Memory B cell (primary cell): ENCODE measurements at regions not wholly inside any gene's neighbourhood (a gene's known extent, or its start where the extent isn't known, plus 50 kb on each side); places are given as distances from the start of the nearest gene placed in this dataset.

ENCODE experiments used
- ATAC-seq: fragments of 150-1000 bp; cut with Tn5 transposase; 2 replicates; pipeline ENCODE4 v1.10.0; 2021; ENCODE audit warnings: low read depth, mild to moderate bottlenecking, moderate library complexity
- DNase-seq, 2 donors: peaks; one replicate each; pipeline ENCODE4 v3.0.0; 2022; ENCODE audit warnings: low spot score in 2 of 2
- H3K27ac Mint-ChIP-seq: one replicate; pipeline ENCODE4 v1.8.0; 2022; ENCODE audit warnings: mild to moderate bottlenecking, moderate library complexity, mixed read lengths
- H3K27me3 Mint-ChIP-seq: one replicate; pipeline ENCODE4 v1.8.0; 2022; ENCODE audit warnings: mixed read lengths
- H3K36me3 Mint-ChIP-seq: one replicate; pipeline ENCODE4 v1.8.0; 2022; ENCODE audit warnings: mild to moderate bottlenecking, mixed read lengths
- H3K4me1 Mint-ChIP-seq: one replicate; pipeline ENCODE4 v1.8.0; 2022; ENCODE audit warnings: mixed read lengths
- H3K4me3 Mint-ChIP-seq: one replicate; pipeline ENCODE4 v1.8.0; 2022; ENCODE audit warnings: mild to moderate bottlenecking, moderate library complexity, mixed read lengths
- H3K9me3 Mint-ChIP-seq: one replicate; pipeline ENCODE4 v1.8.0; 2022; ENCODE audit warnings: mixed read lengths

- H3K27ac Mint-ChIP-seq, result no peak overlapping the region
- DNase-seq, result no peak
These were observed 155.4 kb upstream of the PDGFD start for GRCh38 chr11:104319396-104319795.

DNA sequence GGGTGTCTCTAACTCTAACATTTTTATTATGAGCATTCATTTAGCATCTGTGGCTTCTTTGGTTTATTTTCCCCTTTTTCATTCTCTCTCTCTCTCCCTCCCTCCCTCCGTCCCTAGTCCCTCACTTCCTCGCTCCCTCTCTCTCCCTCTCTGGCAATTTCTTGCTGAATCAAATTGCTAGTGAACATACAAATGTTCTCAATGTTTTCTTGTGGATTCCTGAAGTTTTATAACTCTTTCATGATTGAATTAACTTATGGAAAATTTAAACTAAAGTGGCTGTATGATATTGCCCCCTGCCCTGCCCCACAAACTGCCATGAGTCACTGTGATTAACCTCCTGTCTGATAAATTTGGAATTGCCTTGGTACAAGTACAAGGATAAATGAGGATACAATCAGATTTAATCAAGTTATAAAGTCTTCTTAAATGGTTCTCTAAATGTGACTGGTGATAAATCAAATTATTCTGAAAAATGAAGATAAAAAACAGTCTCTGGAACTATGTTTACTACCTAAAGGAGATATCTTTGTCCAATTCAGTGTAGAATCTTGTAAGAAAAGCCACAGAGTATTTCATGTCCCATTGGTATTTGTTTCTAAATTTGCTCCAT, 143.0 kb upstream of the PDGFD start:
- no peak for DNase-seq
- ATAC-seq, result no peak

More at GRCh38 chr11:104319396-104319795, 155.4 kb upstream of the PDGFD start:
- no peaks in the 10 kb centered on the region for H3K9me3 Mint-ChIP-seq
- H3K36me3 Mint-ChIP-seq, result no peaks in the 10 kb centered on the region
- peaks cover 2% of the 10 kb centered on the region for H3K27me3 Mint-ChIP-seq
- no peaks in the 10 kb centered on the region for H3K4me1 Mint-ChIP-seq
- no peak overlapping the region for H3K4me3 Mint-ChIP-seq
- ATAC-seq, result no peak

GRCh38 chr11:104301776-104302175, 137.8 kb upstream of the PDGFD start:
- Mint-ChIP-seq H3K36me3 (no peaks in the 10 kb centered on the region), H3K27ac (no peak overlapping the region), H3K27me3 (peaks cover 2% of the 10 kb centered on the region), H3K4me3 (no peak overlapping the region), H3K9me3 (no peaks in the 10 kb centered on the region), H3K4me1 (no peaks in the 10 kb centered on the region)
- no peak for DNase-seq
- no peak for ATAC-seq

More for the DNA sequence above, 143.0 kb upstream of the PDGFD start:
- Mint-ChIP-seq H3K9me3 (no peaks in the 10 kb centered on the region), H3K36me3 (no peaks in the 10 kb centered on the region), H3K27me3 (peaks cover 2% of the 10 kb centered on the region), H3K27ac (no peak overlapping the region), H3K4me3 (no peak overlapping the region), H3K4me1 (no peaks in the 10 kb centered on the region)

- Mint-ChIP-seq H3K27ac (no peak overlapping the region), H3K4me1 (no peaks in the 10 kb centered on the region), H3K4me3 (no peak overlapping the region), H3K27me3 (peaks cover 3% of the 10 kb centered on the region), H3K36me3 (no peaks in the 10 kb centered on the region), H3K9me3 (no peaks in the 10 kb centered on the region)
- no peak for ATAC-seq
- DNase-seq, result no peak
These were observed 127.7 kb upstream of the PDGFD start for GRCh38 chr11:104291646-104292045.

GRCh38 chr11:104286129-104286528, 122.2 kb upstream of the PDGFD start:
- Mint-ChIP-seq H3K36me3 (no peaks in the 10 kb centered on the region), H3K9me3 (no peaks in the 10 kb centered on the region), H3K4me1 (no peaks in the 10 kb centered on the region), H3K27me3 (peaks cover 3% of the 10 kb centered on the region), H3K4me3 (no peak overlapping the region), H3K27ac (no peak overlapping the region)
- DNase-seq (no peak), ATAC-seq (no peak)

DNA sequence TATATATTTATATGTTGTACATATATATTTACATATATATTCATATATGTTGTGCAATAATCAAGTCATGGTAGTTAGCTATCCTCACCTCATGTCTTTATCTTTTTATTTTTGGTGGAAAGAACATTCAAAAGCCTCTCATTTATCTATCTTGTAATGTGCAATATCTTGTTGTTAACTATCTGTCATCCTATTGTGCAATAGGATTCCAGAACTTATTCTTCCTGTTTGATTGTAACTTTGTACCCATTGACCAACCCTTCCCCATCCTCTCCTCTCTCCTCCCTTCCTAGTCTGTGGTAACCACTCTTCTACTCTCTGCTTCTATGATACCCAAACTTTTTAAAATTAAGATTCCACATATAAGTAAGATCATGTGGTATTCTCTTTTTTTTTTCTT, 115.6 kb upstream of the PDGFD start:
- H3K36me3 Mint-ChIP-seq, result no peaks in the 10 kb centered on the region
- H3K27me3 Mint-ChIP-seq, result no peaks in the 10 kb centered on the region
- no peaks in the 10 kb centered on the region for H3K9me3 Mint-ChIP-seq
- ATAC-seq (no peak), DNase-seq (no peak)
- no peak overlapping the region for H3K4me3 Mint-ChIP-seq
- H3K27ac Mint-ChIP-seq, result no peak overlapping the region
- H3K4me1 Mint-ChIP-seq, result no peaks in the 10 kb centered on the region

DNA sequence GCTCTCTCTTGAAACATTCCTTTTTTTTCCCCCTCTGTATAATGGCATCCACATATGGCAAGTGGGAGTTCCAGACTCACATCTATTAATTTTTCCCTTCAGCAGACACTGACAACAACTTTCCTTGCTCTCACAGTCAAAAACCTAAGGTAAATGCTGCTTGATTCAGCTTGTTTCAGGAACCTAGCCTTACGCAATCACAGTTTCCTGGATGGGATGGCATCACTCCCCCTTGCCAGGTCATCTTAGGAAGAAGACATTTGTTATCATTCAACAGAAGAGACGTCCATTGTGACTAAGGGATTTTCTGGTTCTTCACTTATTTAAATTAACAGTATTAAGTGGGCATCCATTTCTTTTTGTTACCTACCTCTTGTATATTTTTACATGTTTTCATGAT, 112.0 kb upstream of the PDGFD start:
- no peaks in the 10 kb centered on the region for H3K4me1 Mint-ChIP-seq
- no peak for DNase-seq
- no peak overlapping the region for H3K4me3 Mint-ChIP-seq
- H3K27ac Mint-ChIP-seq, result no peak overlapping the region
- no peaks in the 10 kb centered on the region for H3K9me3 Mint-ChIP-seq
- H3K27me3 Mint-ChIP-seq, result no peaks in the 10 kb centered on the region
- no peak for ATAC-seq
- no peaks in the 10 kb centered on the region for H3K36me3 Mint-ChIP-seq

GRCh38 chr11:104260456-104260855, 96.5 kb upstream of the PDGFD start:
- Mint-ChIP-seq H3K4me3 (no peak overlapping the region), H3K36me3 (no peaks in the 10 kb centered on the region), H3K9me3 (peaks cover 3% of the 10 kb centered on the region), H3K4me1 (no peaks in the 10 kb centered on the region), H3K27ac (no peak overlapping the region), H3K27me3 (peaks cover 3% of the 10 kb centered on the region)
- no peak for ATAC-seq
- no peak for DNase-seq

DNA sequence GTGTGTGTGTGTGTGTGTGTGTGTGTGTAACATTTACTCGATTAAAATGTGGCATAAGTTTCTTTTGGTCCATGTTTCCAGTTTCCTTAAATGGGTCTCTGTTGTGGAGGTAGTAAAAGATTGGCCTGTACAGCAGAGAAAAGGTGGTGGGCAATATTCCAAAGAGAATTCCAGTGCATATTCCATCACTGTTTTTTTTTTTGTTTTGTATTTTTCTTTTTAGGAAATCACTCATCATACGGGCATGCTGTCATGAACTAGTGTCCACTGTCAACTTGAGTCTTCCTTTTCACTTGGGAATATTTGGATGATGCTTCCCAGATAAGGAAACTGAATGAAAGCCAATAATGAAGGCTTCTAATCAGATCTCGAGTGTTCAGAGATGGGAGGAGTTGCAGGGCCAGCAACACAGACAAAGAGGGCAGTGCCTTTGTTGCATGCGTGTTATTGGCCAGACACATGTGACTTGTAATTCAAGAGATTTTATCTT, 95.2 kb upstream of the PDGFD start:
- no peak for DNase-seq
- H3K4me1 Mint-ChIP-seq, result no peaks in the 10 kb centered on the region
- H3K27ac Mint-ChIP-seq, result no peak overlapping the region
- H3K36me3 Mint-ChIP-seq, result no peaks in the 10 kb centered on the region
- ATAC-seq, result no peak
- no peak overlapping the region for H3K4me3 Mint-ChIP-seq
- H3K9me3 Mint-ChIP-seq, result no peaks in the 10 kb centered on the region
- H3K27me3 Mint-ChIP-seq, result no peaks in the 10 kb centered on the region

GRCh38 chr11:104256525-104256924, 92.6 kb upstream of the PDGFD start:
- no peak overlapping the region for H3K27ac Mint-ChIP-seq

DNA sequence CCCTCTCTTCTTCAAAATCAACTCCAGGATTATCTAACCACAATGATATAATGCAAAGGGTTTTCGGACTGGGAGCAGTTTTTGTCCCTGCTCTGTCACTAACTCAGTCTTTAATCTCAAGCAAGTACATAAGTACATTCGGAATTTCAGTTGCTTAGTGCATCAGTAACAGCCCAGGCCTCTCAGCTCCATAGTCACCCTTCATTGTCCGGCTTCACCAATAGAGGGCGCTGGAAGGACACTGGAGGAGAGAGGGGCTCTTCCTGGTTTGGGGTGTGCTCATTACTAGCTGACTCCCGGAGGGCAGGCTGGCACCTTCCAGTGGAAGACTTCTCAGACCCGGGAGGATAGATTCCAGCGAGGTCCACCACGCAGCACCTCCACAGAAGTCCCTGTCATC, 90.4 kb upstream of the PDGFD start:
- ATAC-seq, result no peak
- DNase-seq, result no peak
- H3K27ac Mint-ChIP-seq, result no peak overlapping the region
- H3K4me3 Mint-ChIP-seq, result no peak overlapping the region
- H3K9me3 Mint-ChIP-seq, result no peaks in the 10 kb centered on the region
- no peaks in the 10 kb centered on the region for H3K36me3 Mint-ChIP-seq
- no peaks in the 10 kb centered on the region for H3K4me1 Mint-ChIP-seq
- H3K27me3 Mint-ChIP-seq, result peaks cover 2% of the 10 kb centered on the region

More at GRCh38 chr11:104256525-104256924, 92.6 kb upstream of the PDGFD start:
- ATAC-seq (no peak), DNase-seq (no peak)
- Mint-ChIP-seq H3K27me3 (peaks cover 2% of the 10 kb centered on the region), H3K4me1 (no peaks in the 10 kb centered on the region), H3K4me3 (no peak overlapping the region), H3K9me3 (no peaks in the 10 kb centered on the region), H3K36me3 (no peaks in the 10 kb centered on the region)

- no peaks in the 10 kb centered on the region for H3K4me1 Mint-ChIP-seq
- no peak overlapping the region for H3K4me3 Mint-ChIP-seq
- ATAC-seq (no peak), DNase-seq (no peak)
- H3K27me3 Mint-ChIP-seq, result no peaks in the 10 kb centered on the region
- H3K36me3 Mint-ChIP-seq, result no peaks in the 10 kb centered on the region
- no peaks in the 10 kb centered on the region for H3K9me3 Mint-ChIP-seq
- no peak overlapping the region for H3K27ac Mint-ChIP-seq
These were observed 82.6 kb upstream of the PDGFD start for GRCh38 chr11:104246590-104246989.

GRCh38 chr11:104238916-104239315, 75.0 kb upstream of the PDGFD start:
- H3K27ac Mint-ChIP-seq, result no peak overlapping the region

GRCh38 chr11:104225047-104225446, 61.1 kb upstream of the PDGFD start:
- no peak overlapping the region for H3K4me3 Mint-ChIP-seq
- H3K4me1 Mint-ChIP-seq, result no peaks in the 10 kb centered on the region
- H3K27me3 Mint-ChIP-seq, result no peaks in the 10 kb centered on the region
- no peaks in the 10 kb centered on the region for H3K9me3 Mint-ChIP-seq
- no peaks in the 10 kb centered on the region for H3K36me3 Mint-ChIP-seq
- no peak for ATAC-seq
- H3K27ac Mint-ChIP-seq, result no peak overlapping the region
- DNase-seq, result no peak

More at GRCh38 chr11:104238916-104239315, 75.0 kb upstream of the PDGFD start:
- H3K4me3 Mint-ChIP-seq, result no peak overlapping the region
- ATAC-seq, result no peak
- DNase-seq, result no peak
- no peaks in the 10 kb centered on the region for H3K27me3 Mint-ChIP-seq
- H3K9me3 Mint-ChIP-seq, result no peaks in the 10 kb centered on the region
- no peaks in the 10 kb centered on the region for H3K36me3 Mint-ChIP-seq
- no peaks in the 10 kb centered on the region for H3K4me1 Mint-ChIP-seq

GRCh38 chr11:104222464-104222863, 58.5 kb upstream of the PDGFD start:
- no peaks in the 10 kb centered on the region for H3K36me3 Mint-ChIP-seq
- H3K27me3 Mint-ChIP-seq, result no peaks in the 10 kb centered on the region
- H3K4me3 Mint-ChIP-seq, result no peak overlapping the region
- DNase-seq, result no peak
- H3K27ac Mint-ChIP-seq, result no peak overlapping the region
- H3K9me3 Mint-ChIP-seq, result no peaks in the 10 kb centered on the region
- no peak for ATAC-seq
- H3K4me1 Mint-ChIP-seq, result no peaks in the 10 kb centered on the region
